Ovary (tissue), 3 donors: ENCODE measurements at regions not wholly inside any gene's neighbourhood (a gene's known extent, or its start where the extent isn't known, plus 50 kb on each side); places are given as distances from the start of the nearest gene placed in this dataset.

ENCODE experiments used
- CTCF ChIP-seq, 3 donors: fragments of 450-650 bp in 2 of 3; fragments of 200-600 bp in 1 of 3; IDR thresholded peaks; one replicate each; pipeline versions ENCODE4 v1.5.1 to v1.8.0; 2016 to 2022; ENCODE audit warnings: antibody characterized with exemption in 3 of 3, mild to moderate bottlenecking in 1 of 3
- EP300 ChIP-seq: sonication (generic); formaldehyde crosslinking; IDR thresholded peaks from one replicate; pipeline ENCODE4 v1.6.1; 2017; ENCODE audit warnings: antibody characterized with exemption
- POLR2A ChIP-seq: fragments of 450-650 bp; IDR thresholded peaks from one replicate; pipeline ENCODE4 v1.6.1; 2017; ENCODE audit warnings: antibody characterized with exemption, mild to moderate bottlenecking, moderate library complexity
- donor health status: DM: no; HTN: no; CAD: no.

DNA sequence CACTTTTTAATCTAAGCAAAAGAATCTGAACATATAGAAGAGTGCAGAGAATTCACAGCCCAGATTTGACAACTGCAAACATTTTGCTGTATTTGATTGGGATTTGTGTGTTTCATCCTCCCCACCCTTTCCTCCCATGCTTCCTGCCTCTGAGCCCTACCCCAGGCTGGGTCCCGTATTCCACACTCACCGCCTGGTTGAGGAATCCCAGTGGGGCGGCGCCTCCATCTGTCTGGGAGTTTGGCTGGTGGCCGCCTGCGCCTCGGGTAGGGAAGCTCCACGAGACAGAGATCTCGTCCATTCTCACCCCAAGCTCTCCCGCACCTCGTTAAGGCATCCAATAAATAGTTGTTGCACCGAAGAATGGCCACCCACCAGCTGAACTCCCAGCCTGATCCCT lies 70.7 kb upstream of the SLC22A11 start:
- TF ChIP-seq CTCF (IDR thresholded peaks at IDR 0.05) (no peak), POLR2A (no peak), EP300 (no peak)
